NT2/D1 (cell line): ENCODE measurements at regions not wholly inside any gene's neighbourhood (a gene's known extent, or its start where the extent isn't known, plus 50 kb on each side); places are given as distances from the start of the nearest gene placed in this dataset.

ENCODE experiments used
- SUZ12 ChIP-seq: IDR thresholded peaks from 2 replicates; pipeline ENCODE4 v1.6.1; 2011; ENCODE audit not compliant: insufficient read length, insufficient read depth; ENCODE audit errors: extremely low read depth
- YY1 ChIP-seq: IDR thresholded peaks from 2 replicates; pipeline ENCODE4 v1.6.1; 2011; ENCODE audit not compliant: insufficient read length, insufficient read depth

DNA sequence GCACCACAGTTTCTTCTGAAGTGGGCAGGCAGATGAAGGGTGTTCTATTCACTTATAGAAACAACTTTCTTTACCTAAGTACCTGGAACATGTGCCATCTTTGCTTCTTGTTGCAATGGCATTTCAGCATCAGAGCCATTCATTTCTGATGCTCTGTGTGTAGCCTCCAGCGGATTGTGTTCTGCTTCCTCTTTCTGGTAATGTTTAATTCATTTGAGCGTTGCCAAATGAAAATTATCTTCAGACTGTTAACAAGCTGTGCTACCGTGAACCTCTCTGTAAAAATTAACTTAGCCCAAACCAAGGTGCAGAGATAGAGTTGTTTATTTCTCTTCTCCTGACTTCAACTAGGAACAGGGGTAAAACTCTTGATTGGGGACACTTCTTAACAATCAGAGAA is 302.0 kb downstream of the EDEM1 start:
- TF ChIP-seq SUZ12, result no peak
- no peak for TF ChIP-seq YY1
